ENCODE measurements at regions not wholly inside any gene's neighbourhood (a gene's known extent, or its start where the extent isn't known, plus 50 kb on each side); places are given as distances from the start of the nearest gene placed in this dataset.

DNA sequence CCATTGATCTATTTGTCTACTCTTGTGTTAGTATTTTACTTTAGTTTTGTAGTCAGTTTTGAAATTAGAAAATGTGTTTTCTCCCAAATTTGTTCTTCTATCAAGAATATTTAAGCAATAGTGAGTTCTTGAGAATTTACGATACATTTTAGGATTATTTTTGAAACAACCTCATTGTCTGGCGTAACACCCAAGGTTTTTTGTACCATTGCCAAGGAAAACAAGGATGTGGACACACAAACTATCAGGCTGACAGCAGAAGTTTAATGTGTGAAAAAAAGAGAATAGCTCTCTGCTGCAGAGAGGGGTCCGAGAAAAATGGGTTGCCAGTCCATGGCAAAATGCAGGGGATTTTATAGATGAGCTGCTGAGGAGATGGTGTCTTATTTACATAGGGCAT is 865.1 kb upstream of the CNTN5 start:
- TF ChIP-seq, protein P1, sequence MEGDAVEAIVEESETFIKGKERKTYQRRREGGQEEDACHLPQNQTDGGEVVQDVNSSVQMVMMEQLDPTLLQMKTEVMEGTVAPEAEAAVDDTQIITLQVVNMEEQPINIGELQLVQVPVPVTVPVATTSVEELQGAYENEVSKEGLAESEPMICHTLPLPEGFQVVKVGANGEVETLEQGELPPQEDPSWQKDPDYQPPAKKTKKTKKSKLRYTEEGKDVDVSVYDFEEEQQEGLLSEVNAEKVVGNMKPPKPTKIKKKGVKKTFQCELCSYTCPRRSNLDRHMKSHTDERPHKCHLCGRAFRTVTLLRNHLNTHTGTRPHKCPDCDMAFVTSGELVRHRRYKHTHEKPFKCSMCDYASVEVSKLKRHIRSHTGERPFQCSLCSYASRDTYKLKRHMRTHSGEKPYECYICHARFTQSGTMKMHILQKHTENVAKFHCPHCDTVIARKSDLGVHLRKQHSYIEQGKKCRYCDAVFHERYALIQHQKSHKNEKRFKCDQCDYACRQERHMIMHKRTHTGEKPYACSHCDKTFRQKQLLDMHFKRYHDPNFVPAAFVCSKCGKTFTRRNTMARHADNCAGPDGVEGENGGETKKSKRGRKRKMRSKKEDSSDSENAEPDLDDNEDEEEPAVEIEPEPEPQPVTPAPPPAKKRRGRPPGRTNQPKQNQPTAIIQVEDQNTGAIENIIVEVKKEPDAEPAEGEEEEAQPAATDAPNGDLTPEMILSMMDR (IDR thresholded peaks at IDR 0.05), result no peak
- no peak for TF ChIP-seq EZH2 (IDR thresholded peaks at IDR 0.05; ENCODE audit: borderline replicate concordance, insufficient read depth, low read depth, low read length, poor library complexity, severe bottlenecking)
